CD4-positive, alpha-beta T cell treated with Interleukin-6 for 4 hours (primary cell): ENCODE measurements at regions not wholly inside any gene's neighbourhood (a gene's known extent, or its start where the extent isn't known, plus 50 kb on each side); places are given as distances from the start of the nearest gene placed in this dataset.
"Not testable (repeated sequence)": the region's sequence is repeated elsewhere in the genome, so short reads cannot be mapped to it uniquely, and the experiment has no call there.

Source experiments
- DNase-seq: peaks from one replicate; pipeline ENCODE4 v3.0.0-alpha.2; 2020; ENCODE audit warnings: mixed read lengths

DNA sequence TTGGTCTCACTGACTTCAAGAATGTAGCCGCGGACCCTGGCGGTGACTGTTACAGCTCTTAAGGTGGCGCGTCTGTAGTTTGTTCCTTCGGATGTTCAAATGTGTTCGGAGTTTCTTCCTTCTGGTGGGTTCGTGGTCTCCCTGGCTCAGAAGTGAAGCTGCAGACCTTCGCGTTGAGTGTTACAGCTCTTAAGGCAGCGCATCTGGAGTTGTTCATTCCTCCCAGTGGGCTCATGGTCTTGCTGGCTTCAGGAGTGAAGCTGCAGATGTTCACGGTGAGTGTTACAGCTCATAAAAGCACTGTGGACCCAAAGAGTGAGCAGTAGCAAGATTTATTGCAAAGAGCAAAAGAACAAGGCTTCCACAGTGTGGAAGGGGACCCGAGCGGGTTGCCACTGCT lies 2067.0 kb upstream of the CDH6 start:
- not testable (repeated sequence) for DNase-seq

DNA sequence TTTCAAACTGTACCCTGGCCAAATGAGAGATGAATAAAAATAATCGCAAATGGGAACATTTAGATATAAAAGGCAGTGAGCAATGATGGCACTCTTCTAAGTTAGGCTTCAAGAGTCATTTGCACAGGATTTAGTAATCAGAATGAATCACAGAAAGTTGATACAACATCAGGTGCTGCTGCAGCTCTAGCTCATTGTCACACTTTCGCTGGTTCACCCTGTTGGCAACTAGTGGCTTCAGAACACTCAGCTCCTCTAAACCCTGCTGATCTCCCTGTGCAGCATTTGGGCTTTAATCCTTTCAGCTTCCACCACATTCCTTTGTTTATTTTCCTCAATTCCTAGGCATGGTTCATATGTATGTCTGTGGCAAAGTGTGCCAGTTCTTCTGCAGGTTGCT lies 2071.2 kb upstream of the CDH6 start:
- DNase-seq, result no peak

DNA sequence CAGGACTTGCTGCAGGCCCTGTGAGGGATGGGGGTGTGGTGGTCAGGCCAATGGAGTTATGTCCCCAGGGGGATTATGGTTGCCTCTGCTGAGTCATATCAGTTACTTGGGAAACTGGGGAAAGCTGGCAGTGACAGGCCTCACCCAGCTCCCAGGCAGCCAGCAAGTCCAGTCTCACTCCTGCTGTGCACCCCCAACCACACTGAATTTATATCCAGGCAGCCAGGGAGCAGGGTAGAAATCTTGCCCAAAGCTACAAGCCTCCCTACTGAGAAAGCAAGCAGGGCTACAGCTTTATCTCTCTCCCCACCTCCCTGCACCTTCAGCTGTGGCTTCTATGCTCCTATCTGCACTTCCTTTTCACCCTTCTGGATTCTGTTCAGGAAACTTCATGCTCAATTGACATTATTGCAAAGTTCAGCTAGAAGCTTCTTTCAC lies 2076.0 kb upstream of the CDH9 start:
- DNase-seq, result no peak

DNA sequence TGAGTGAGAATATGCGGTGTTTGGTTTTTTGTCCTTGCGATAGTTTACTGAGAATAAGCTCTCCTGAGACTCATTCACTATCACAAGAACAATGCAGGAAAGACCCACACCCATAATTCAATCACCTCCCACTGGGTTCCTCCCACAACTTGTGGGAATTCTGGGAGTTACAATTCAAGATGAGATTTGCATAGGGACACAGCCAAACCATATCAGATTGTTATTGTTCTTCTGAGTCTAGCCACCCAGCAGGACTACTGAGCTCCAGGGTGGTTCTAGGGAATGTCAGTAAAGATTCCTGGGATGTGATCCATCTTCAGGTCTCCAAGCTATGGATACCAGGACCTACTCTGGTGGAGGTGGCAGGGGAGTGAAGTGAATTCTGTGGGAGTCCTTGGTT lies 2075.1 kb upstream of the CDH9 start:
- no peak for DNase-seq

DNA sequence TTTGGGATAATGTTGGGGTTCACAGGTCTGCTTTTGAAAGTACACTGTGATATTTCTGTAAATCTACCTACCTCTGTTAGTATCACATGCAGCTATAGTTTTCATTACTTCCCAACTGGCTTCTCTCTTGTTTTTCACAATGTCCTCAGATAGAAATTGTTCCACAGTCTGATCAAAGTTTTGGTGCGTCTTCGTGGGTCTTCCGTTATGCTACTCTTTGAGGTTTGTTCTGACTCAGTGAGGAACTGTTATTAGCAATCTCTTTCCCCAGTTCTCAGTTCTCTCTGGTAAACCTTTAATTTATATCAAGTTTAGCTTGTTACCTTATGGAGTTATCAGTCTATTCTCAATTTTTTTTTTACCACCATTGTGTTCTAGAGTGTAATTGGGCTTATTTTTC lies 2061.2 kb upstream of the CDH9 start:
- no peak for DNase-seq

DNA sequence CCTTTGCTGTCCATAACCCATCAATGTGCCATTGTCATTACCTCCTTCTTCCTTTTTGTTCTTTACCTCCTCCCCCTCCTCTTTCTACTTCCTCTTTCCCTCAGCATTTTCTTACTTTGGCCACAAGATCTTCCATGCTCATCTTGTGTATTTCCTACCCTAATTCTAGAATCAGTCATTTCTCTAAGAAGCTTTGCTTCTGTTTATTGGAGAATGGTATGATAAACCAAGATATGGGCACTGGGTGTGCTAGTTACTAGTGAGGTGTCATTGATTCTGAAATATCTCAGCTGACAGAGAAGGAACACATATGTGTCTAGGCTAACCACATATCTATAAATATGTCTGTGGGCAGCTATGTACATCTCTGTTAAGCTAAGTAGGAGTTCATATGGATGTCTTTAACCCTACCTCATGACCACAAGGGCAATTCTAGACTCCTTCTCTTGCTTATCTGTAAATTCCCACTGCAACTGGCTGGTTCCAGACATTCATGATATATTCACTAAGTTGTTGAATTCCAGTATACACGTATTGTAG lies 2051.3 kb upstream of the CDH9 start:
- DNase-seq, result no peak

DNA sequence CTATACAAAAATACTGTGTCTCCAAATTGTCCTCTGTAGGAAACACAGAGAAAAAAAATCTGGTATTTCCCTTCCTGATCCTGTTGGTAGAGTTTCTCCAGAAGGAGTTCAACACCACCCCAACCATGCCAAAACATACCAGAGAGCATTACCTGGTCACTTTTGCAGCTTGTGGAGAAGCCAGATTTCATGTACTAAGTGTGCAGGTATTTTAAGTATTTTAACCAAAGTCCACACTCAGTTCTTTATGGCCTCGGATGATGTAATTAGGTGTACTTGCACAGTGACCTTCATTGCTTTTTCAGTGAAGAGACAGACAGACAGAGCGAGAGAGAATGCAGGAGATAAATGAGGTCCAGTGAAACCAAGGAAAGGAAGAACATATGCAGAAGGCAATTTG lies 2046.8 kb upstream of the CDH9 start:
- no peak for DNase-seq

DNA sequence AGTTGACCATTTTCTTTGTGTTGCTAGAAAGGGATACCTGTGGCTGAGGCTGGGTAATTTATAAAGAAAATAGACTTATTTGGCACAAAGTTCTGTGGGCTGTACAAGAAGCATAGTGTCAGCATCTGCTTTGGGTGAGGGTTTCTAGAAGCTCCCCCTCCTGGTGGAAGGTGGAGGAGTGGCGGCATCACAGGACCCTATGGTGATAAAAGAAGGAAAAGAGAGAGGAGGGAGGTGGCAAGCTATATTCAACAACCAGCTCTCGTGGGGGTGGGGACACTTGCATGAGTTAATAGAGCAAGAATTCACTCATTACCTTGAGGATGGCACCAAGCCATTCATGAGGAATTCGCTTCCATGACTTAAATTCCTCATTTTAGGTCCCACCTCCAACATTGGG lies 2041.4 kb upstream of the CDH9 start:
- DNase-seq, result no peak

DNA sequence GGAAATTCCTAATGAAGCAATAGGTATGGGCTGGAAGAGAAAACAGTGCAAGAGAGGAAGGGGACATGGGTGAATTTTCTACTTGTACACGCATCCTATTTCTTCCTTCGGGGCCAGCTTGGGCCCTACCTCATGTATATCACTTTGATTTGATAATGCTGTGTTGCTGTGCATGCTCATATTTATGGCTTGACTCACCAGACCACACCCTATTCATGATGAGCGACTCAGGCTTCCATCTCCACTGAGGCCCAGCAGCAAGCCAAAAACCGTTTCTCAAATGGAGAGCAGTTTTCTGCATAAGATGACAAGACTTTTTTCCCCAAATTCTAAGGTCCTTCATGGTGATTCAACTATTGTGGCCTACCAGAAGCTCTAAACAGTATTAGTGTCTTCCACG lies 2039.1 kb upstream of the CDH9 start:
- DNase-seq, result no peak

DNA sequence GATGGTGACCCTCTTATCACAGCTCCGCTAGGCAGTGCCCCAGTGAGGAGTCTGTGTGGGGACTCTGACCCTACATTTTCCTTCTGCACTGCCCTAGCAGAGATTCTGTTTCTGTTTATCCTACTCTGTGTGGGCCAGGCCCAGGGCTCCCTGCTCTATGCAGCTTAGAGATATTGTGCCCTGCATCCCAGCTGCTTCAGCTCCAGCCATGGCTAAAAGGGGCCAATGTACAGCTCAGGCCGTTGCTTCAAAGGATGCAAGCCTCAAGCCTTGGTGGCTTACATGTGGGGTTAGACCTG lies 2030.7 kb upstream of the CDH9 start:
- DNase-seq, result no peak

DNA sequence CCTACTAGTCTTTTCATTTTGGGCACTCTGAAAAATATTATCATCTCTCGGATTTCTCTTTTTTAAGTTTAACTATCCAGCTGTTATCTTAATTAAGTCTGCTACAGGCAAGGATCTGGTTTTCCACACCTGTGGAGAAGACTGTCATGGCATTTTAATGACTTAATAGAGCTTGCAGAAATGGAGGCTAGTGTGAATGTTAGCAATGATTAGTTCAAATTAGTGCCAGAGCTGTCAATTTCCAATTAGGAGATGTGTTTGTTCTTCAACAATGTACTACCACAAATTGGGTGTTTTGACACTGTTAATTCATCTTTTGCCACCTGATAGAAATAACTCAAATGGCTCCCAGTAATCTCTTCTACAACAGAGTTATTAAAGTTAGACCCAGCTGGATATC lies 2023.0 kb upstream of the CDH9 start:
- DNase-seq, result no peak

DNA sequence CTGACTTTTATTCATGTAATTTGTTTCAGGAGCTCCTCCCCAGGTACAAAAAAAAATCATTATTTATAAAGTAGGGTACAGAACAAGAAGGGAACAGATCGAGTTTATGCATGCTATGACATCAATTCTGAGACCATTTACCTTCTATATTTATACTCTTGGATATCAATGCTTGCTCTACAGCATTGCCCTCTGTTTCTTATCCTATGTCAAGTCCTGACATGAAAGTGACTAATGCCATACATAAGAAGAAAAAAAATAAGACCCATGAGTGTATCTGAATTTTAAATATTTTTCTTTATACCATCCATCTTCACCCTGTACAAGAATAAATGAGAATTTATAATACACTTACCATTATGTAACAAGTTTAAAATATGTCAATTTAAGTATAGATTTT lies 2016.3 kb upstream of the CDH9 start:
- no peak for DNase-seq

DNA sequence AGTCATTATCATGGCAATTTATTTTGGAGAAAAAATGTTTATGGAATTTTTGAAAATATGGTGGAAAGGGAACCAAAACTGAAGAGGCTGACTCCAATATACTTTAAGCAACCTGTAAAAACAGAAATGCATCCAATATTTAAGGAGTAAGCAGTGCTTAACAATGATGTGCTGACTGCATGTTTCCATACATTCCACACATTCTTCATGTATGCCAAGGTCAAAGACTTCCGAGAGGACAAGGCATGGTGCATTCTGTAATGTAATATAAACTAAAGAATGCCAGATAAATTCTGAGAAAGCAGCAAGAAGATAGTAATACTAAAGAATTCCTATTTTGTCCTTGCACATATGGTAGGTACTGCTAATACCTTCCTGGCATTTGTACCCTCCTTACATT lies 2015.9 kb upstream of the CDH9 start:
- no peak for DNase-seq

DNA sequence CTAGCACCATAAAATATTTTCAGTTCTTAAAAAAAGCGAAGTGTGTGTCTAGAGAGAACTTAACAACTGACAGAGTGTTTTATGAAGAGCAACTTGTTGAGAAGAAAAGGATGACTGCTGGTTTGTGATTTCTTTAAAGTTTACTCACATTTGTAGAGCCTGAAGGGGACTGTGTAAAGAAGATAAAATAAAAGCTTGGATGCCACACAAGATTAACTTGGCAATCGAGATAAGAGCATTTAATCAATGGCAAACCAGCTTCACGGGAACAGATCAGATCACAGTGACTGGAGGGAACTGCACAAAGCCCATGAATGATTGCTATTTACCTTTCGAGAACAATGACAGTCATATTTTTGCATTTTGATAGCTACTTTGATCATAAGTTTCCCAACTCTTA lies 2013.1 kb upstream of the CDH9 start:
- DNase-seq, result no peak

DNA sequence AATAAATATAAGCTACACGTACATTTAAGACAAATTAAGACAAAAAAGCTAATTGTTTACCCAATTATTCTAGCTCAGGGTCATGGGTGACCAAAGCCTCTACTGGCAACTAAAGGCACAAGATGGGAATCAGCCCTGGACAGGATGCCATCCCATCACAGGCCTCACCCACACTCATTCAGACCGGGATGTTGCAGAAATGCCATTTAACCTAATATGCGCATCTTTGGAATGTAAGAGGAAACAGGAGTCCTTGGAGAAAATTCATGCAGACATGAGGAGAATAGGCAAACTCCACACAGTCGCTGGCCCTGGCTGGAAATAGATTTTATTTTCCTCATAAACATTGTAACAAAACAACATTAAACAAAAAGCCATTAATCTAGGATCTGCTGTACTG lies 2003.8 kb upstream of the CDH9 start:
- no peak for DNase-seq

DNA sequence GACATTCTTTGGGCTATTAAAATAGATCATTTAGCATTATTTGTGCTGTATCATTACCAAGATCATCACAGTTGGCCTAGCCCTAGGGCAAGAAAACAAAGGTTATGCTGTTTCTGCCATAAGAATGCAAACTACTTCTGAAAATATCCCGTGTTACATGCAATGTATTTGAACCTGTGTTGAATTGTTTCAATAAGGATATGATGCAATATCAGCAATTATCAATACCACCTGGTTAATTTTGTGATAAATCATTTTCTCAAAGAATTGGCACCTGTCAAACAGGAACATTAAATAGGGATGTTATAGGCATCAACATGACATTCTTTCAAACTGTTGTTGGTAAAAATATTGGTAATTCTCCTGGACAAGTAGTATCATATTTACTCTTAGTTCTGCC lies 2002.0 kb upstream of the CDH9 start:
- DNase-seq, result no peak

DNA sequence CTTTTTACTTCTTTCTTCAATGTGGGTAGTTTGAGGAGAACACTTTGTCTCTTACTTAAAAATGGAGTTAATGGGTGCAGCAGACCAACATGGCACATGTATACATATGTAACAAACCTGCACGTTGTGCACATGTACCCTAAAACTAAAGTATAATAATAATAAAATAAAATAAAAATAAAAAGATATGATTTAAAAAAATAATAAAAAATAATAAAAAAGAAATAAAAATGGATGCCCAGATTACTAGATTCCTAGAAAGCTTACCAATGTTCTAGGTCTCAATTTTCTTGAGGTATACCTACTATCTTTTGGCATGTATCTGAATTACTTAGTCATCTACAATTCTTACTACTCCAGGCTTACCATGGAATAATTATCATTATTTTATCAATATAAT lies 2001.6 kb upstream of the CDH9 start:
- no peak for DNase-seq

DNA sequence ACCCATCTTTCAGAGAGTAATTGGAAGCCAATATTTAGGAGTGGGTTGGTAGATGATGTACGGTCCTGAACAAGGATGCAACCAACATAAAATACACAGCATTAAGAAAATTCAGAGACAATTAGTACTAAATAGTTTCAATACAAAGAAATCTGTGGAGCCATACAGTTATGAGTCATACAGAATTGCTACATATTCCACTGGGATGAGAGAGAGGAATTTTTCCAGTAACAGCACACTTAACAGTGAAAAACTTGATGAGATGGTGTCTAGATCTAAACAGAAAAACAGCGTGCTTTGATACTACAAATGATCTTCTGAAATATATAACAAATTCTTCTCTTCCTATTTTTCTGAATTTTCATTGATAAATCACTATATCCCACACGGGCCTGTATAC lies 1999.3 kb upstream of the CDH9 start:
- DNase-seq, result no peak

DNA sequence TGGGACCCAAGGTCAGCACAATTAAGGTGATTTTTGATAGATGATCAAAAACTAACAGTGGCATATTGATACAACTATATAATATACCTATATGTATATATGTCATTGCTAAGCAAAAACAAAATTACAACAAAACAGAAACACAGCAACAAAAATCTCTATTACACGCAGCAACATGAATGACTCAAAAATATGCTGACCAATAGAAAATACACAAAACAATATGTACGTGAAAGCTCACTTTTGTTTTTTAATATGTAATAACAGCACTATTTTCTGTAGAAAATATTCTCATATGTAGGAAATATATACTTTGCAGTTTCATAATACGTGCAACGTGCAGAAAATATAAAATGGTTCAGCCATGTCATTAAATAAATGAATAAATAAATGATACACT lies 1985.7 kb upstream of the CDH9 start:
- DNase-seq, result no peak

DNA sequence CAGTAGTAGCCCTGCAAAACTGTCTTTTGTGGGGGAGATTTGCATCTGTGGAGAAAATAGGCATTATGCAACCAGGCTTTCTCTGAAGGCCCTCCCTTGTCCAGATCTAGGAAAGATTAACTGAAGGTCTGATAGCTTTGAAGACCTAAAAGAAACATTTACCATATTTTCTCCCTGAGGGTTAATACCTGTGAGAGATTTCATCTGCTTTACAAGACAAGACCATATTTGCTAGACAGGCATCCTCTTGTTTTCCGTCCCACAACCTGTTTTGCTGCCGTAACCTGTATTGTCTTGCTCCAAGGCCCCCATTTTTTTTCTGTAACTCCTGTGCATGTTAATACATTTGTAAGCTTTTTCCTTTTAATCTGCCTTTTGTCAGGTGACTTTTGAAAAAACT lies 1985.2 kb upstream of the CDH9 start:
- DNase-seq, result no peak

DNA sequence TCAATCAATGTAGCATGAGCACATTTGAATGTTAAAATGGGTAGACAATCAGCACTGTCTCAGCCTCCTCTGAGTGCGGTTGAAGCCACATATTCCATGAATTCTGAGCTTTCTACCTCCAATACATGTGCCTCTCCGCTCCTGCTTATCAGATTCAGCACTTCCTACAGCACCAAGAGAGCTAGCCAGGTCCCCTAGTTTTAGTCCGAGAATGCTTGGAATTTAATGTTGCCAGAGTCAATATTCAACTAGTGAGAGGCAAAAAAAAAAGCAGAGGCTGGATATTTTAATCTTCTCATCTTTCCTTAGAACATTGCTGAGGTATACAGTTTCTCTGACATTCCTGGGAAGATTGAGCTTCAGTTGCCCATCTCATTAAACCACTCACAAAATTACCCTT lies 1979.1 kb upstream of the CDH9 start:
- no peak for DNase-seq

DNA sequence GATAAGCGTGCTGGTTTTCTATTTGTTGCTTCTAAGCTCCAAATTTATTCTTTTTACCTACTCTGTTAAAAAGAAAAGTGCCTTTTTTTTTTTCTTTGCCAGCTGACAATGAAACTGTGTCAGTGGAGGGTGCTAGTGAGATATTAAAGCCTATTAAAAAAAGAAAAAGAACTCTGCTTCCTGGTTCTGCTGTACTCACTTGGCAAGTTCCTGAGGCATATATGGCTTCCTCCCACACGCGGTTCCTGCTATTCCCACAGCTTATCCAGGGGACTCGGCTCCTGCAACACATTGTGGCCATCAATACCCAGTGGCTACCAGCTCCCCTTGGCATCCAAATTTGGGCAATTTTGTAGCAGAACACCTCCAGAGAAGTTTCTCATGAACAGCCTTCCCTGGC lies 1977.7 kb upstream of the CDH9 start:
- DNase-seq, result no peak

DNA sequence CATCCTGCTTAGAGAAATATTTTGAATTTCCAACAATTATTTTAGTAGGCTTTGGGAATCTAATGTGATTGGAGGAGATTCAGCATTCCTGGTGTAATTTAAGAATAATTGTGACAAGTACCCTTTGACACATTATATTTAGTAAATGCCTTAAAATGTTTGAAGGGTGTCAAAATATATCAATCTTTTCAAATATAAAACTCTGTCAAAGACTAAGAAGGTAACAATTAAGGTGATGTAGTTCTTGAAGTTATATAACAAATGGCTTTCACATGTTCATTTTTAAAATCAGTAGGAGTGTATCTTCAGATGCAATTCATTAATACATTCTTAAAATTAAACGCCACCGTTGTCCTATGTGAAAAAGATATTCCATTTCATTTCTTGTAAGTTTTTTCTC lies 1977.1 kb upstream of the CDH9 start:
- DNase-seq, result no peak

DNA sequence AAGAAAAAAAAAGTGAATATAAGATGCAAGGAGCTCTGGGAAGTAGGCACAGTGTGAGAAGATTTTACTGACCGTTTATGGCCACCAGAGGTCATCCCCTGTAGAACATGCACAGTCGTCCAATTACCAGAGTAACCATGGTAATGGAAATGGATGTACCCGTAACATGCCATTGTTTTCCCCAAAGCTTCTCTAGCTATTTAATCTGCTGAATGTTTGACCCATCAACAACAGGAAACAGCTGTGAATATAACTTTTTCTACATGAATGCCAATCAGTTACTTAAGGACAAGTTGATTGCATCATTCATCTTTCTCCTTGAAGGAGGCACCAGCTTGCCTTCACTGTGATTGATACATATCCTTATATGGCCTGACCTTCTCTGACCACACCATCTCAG lies 1967.0 kb upstream of the CDH9 start:
- no peak for DNase-seq

DNA sequence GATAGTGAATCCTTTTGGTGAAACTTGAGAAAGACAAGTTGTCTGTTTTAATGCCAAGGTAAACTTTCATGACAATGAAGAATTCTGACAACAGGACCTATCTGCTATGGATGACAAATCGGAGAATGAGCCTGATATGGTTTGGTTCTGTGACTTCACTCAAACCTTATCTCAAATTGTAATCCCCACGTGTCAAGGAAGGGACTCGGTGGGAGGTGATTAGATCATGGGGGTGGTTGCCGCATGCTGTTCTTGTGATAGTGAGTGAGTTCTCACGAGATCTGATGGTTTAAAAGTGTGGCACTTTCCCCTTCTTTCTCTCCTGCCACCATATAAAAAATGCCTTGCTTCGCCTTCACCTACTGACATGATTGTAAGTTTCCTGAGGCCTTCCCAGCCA lies 1964.1 kb upstream of the CDH9 start:
- DNase-seq, result no peak

DNA sequence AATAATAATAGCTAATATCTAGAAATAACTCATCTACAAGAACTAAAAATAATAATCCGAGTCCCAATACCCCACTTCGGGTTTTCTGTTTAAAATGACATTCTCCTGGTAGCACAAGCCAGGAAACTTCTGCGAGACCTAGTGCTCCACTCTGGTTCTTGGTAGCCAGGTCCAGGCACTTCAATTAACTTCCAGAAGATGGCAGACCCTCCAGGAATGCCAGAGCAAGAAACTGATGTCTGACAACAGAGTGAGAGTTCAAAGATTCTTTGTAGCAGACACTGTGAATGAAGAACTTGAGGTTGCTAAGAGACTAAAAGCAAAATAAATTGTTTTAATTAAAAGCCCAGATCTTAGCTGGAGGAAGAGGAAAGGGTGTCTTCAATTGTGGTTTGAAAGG lies 1963.3 kb upstream of the CDH9 start:
- no peak for DNase-seq
